ENCODE measurements at regions not wholly inside any gene's neighbourhood (a gene's known extent, or its start where the extent isn't known, plus 50 kb on each side); places are given as distances from the start of the nearest gene placed in this dataset.

- Histone ChIP-seq H3K4me3 (ENCODE audit: low read length) (no peak overlapping the region), H3K4me1 (ENCODE audit: insufficient read depth, low read length) (no peaks in the 10 kb centered on the region), H3K9me3 (ENCODE audit: low read depth, low read length) (no peaks in the 10 kb centered on the region), H3K27me3 (ENCODE audit: insufficient read depth, low read length) (no peaks in the 10 kb centered on the region)
Measured at GRCh38 chr9:8223861-8224260, 424.3 kb upstream of the DMAC1 start.

- no peaks in the 10 kb centered on the region for H3K4me1 ChIP-seq (ENCODE audit: insufficient read depth, low read length)
- H3K9me3 ChIP-seq (ENCODE audit: low read depth, low read length) = no peaks in the 10 kb centered on the region
- H3K4me3 ChIP-seq (ENCODE audit: low read length) = no peak overlapping the region
- H3K27me3 ChIP-seq (ENCODE audit: insufficient read depth, low read length) = no peaks in the 10 kb centered on the region
Measured at GRCh38 chr9:8221462-8221861, 421.9 kb upstream of the DMAC1 start.

- Histone ChIP-seq H3K4me1 (ENCODE audit: insufficient read depth, low read length) (no peaks in the 10 kb centered on the region), H3K27me3 (ENCODE audit: insufficient read depth, low read length) (no peaks in the 10 kb centered on the region), H3K9me3 (ENCODE audit: low read depth, low read length) (no peaks in the 10 kb centered on the region), H3K4me3 (ENCODE audit: low read length) (no peak overlapping the region)
Measured at GRCh38 chr9:8208465-8208864, 408.9 kb upstream of the DMAC1 start.

GRCh38 chr9:8207596-8207995, 408.0 kb upstream of the DMAC1 start:
- Histone ChIP-seq H3K9me3 (ENCODE audit: low read depth, low read length) (no peaks in the 10 kb centered on the region), H3K27me3 (ENCODE audit: insufficient read depth, low read length) (no peaks in the 10 kb centered on the region), H3K4me1 (ENCODE audit: insufficient read depth, low read length) (no peaks in the 10 kb centered on the region), H3K4me3 (ENCODE audit: low read length) (no peak overlapping the region)

- H3K4me1 ChIP-seq (ENCODE audit: insufficient read depth, low read length) = no peaks in the 10 kb centered on the region
- no peaks in the 10 kb centered on the region for H3K9me3 ChIP-seq (ENCODE audit: low read depth, low read length)
- H3K27me3 ChIP-seq (ENCODE audit: insufficient read depth, low read length) = no peaks in the 10 kb centered on the region
- no peak overlapping the region for H3K4me3 ChIP-seq (ENCODE audit: low read length)
Measured at GRCh38 chr9:8206720-8207119, 407.1 kb upstream of the DMAC1 start.

- Histone ChIP-seq H3K9me3 (ENCODE audit: low read depth, low read length) (no peaks in the 10 kb centered on the region), H3K27me3 (ENCODE audit: insufficient read depth, low read length) (no peaks in the 10 kb centered on the region), H3K4me3 (ENCODE audit: low read length) (no peak overlapping the region), H3K4me1 (ENCODE audit: insufficient read depth, low read length) (no peaks in the 10 kb centered on the region)
Measured at GRCh38 chr9:8205576-8205975, 406.0 kb upstream of the DMAC1 start.

- peaks cover 10% of the 10 kb centered on the region for H3K9me3 ChIP-seq (ENCODE audit: low read depth, low read length)
- no peaks in the 10 kb centered on the region for H3K27me3 ChIP-seq (ENCODE audit: insufficient read depth, low read length)
- no peak overlapping the region for H3K4me3 ChIP-seq (ENCODE audit: low read length)
- H3K4me1 ChIP-seq (ENCODE audit: insufficient read depth, low read length) = no peaks in the 10 kb centered on the region
Measured at GRCh38 chr9:8189881-8190280, 390.3 kb upstream of the DMAC1 start.

- H3K9me3 ChIP-seq (ENCODE audit: low read depth, low read length) = peaks cover 10% of the 10 kb centered on the region
- no peaks in the 10 kb centered on the region for H3K27me3 ChIP-seq (ENCODE audit: insufficient read depth, low read length)
- H3K4me3 ChIP-seq (ENCODE audit: low read length) = no peak overlapping the region
- no peaks in the 10 kb centered on the region for H3K4me1 ChIP-seq (ENCODE audit: insufficient read depth, low read length)
Measured at GRCh38 chr9:8188723-8189407, 389.3 kb upstream of the DMAC1 start.

GRCh38 chr9:8186560-8186959, 387.0 kb upstream of the DMAC1 start:
- Histone ChIP-seq H3K4me3 (ENCODE audit: low read length) (no peak overlapping the region), H3K4me1 (ENCODE audit: insufficient read depth, low read length) (no peaks in the 10 kb centered on the region), H3K27me3 (ENCODE audit: insufficient read depth, low read length) (no peaks in the 10 kb centered on the region), H3K9me3 (ENCODE audit: low read depth, low read length) (peaks cover under 1% of the 10 kb centered on the region)

GRCh38 chr9:8183618-8184017, 384.0 kb upstream of the DMAC1 start:
- Histone ChIP-seq H3K4me3 (ENCODE audit: low read length) (no peak overlapping the region), H3K27me3 (ENCODE audit: insufficient read depth, low read length) (no peaks in the 10 kb centered on the region), H3K4me1 (ENCODE audit: insufficient read depth, low read length) (no peaks in the 10 kb centered on the region), H3K9me3 (ENCODE audit: low read depth, low read length) (no peaks in the 10 kb centered on the region)

GRCh38 chr9:8179381-8180053, 379.9 kb upstream of the DMAC1 start:
- Histone ChIP-seq H3K4me3 (ENCODE audit: low read length) (no peak overlapping the region), H3K27me3 (ENCODE audit: insufficient read depth, low read length) (no peaks in the 10 kb centered on the region)

GRCh38 chr9:8172000-8172399, 372.4 kb upstream of the DMAC1 start:
- H3K9me3 ChIP-seq (ENCODE audit: low read depth, low read length) = no peaks in the 10 kb centered on the region
- H3K4me1 ChIP-seq (ENCODE audit: insufficient read depth, low read length) = no peaks in the 10 kb centered on the region
- H3K4me3 ChIP-seq (ENCODE audit: low read length) = no peak overlapping the region
- no peaks in the 10 kb centered on the region for H3K27me3 ChIP-seq (ENCODE audit: insufficient read depth, low read length)

More at GRCh38 chr9:8179381-8180053, 379.9 kb upstream of the DMAC1 start:
- Histone ChIP-seq H3K9me3 (ENCODE audit: low read depth, low read length) (no peaks in the 10 kb centered on the region), H3K4me1 (ENCODE audit: insufficient read depth, low read length) (no peaks in the 10 kb centered on the region)

- Histone ChIP-seq H3K4me3 (ENCODE audit: low read length) (no peak overlapping the region), H3K27me3 (ENCODE audit: insufficient read depth, low read length) (no peaks in the 10 kb centered on the region), H3K9me3 (ENCODE audit: low read depth, low read length) (no peaks in the 10 kb centered on the region), H3K4me1 (ENCODE audit: insufficient read depth, low read length) (no peaks in the 10 kb centered on the region)
Measured at GRCh38 chr9:8168916-8169438, 369.4 kb upstream of the DMAC1 start.

- H3K4me3 ChIP-seq (ENCODE audit: low read length) = no peak overlapping the region
- H3K27me3 ChIP-seq (ENCODE audit: insufficient read depth, low read length) = no peaks in the 10 kb centered on the region
- H3K9me3 ChIP-seq (ENCODE audit: low read depth, low read length) = no peaks in the 10 kb centered on the region
- no peaks in the 10 kb centered on the region for H3K4me1 ChIP-seq (ENCODE audit: insufficient read depth, low read length)
Measured at GRCh38 chr9:8160787-8161186, 361.2 kb upstream of the DMAC1 start.

- no peaks in the 10 kb centered on the region for H3K27me3 ChIP-seq (ENCODE audit: insufficient read depth, low read length)
- H3K9me3 ChIP-seq (ENCODE audit: low read depth, low read length) = no peaks in the 10 kb centered on the region
- no peak overlapping the region for H3K4me3 ChIP-seq (ENCODE audit: low read length)
- H3K4me1 ChIP-seq (ENCODE audit: insufficient read depth, low read length) = no peaks in the 10 kb centered on the region
Measured at GRCh38 chr9:8158574-8158973, 359.0 kb upstream of the DMAC1 start.
